HEK293T (cell line): ENCODE measurements at regions not wholly inside any gene's neighbourhood (a gene's known extent, or its start where the extent isn't known, plus 50 kb on each side); places are given as distances from the start of the nearest gene placed in this dataset.

Source experiments
- ARNT ChIP-seq: fragments of 450-650 bp; IDR thresholded peaks from 2 replicates; pipeline ENCODE4 v1.6.1; 2017; ENCODE audit warnings: mild to moderate bottlenecking
- BHLHE40 ChIP-seq: fragments of 450-650 bp; IDR thresholded peaks from 2 replicates; pipeline ENCODE4 v1.6.1; 2016; ENCODE audit warnings: mild to moderate bottlenecking, moderate library complexity, borderline replicate concordance
- CTBP1 ChIP-seq: fragments of 450-650 bp; IDR thresholded peaks from 2 replicates; pipeline ENCODE4 v1.6.1; 2016; ENCODE audit warnings: borderline replicate concordance
- ELF4 ChIP-seq: fragments of 450-650 bp; IDR thresholded peaks from 2 replicates; pipeline ENCODE4 v1.6.1; 2017; ENCODE audit warnings: antibody characterized with exemption
- FOXA1 ChIP-seq: fragments of 450-650 bp; IDR thresholded peaks from 2 replicates; pipeline ENCODE4 v1.6.1; 2016; ENCODE audit warnings: mild to moderate bottlenecking
- FOXK2 ChIP-seq: fragments of 450-650 bp; IDR thresholded peaks from 2 replicates; pipeline ENCODE4 v1.6.1; 2016; ENCODE audit warnings: mild to moderate bottlenecking
- FOXM1 ChIP-seq: fragments of 450-650 bp; IDR thresholded peaks from 2 replicates; pipeline ENCODE4 v1.6.1; 2017; ENCODE audit warnings: mild to moderate bottlenecking, borderline replicate concordance
- HDGF ChIP-seq: fragments of 450-650 bp; IDR thresholded peaks from 2 replicates; pipeline ENCODE4 v1.6.1; 2017; ENCODE audit warnings: antibody characterized with exemption, borderline replicate concordance
- L3MBTL2 ChIP-seq: fragments of 450-650 bp; conservative IDR thresholded peaks from 2 replicates; pipeline ENCODE4 v1.6.1; 2016; ENCODE audit warnings: mild to moderate bottlenecking
- LEF1 ChIP-seq: fragments of 450-650 bp; IDR thresholded peaks from 2 replicates; pipeline ENCODE4 v1.6.1; 2017; ENCODE audit warnings: mild to moderate bottlenecking, borderline replicate concordance
- SP1 ChIP-seq: fragments of 450-650 bp; IDR thresholded peaks from 2 replicates; pipeline ENCODE4 v1.6.1; 2017
- SUZ12 ChIP-seq: fragments of 450-650 bp; IDR thresholded peaks from 2 replicates; pipeline ENCODE4 v1.6.1; 2016; ENCODE audit warnings: mild to moderate bottlenecking
- TARDBP ChIP-seq: fragments of 450-650 bp; IDR thresholded peaks from 2 replicates; pipeline ENCODE4 v1.6.1; 2016
- TF ChIP-seq, protein P1 (sequence below): fragments of 450-650 bp; IDR thresholded peaks from 2 replicates; pipeline ENCODE4 v1.6.1; 2016

DNA sequence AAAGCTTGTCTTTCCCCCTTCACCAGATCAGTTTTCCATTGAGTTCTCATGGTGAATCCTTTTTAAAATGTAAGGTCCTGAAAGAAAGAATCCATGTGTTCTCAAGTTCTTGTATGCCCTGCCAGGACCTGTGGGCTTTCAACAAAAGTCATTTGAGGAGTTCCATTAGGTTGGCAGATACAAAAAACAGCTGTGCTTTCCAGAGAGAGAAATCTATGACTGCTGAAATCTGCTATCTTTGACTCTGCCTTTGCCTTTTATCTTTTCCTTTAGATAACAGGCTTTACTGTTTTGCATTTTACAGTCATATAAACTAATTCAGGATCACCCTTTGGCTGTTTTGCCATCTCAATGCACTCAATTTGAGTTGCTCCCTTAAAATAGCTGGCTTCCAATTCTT lies 59.7 kb downstream of the CXCR4 start:
- TF ChIP-seq FOXA1, result no peak
- TF ChIP-seq LEF1, result no peak
- no peak for TF ChIP-seq SP1
- TF ChIP-seq FOXM1, result no peak
- TF ChIP-seq CTBP1, result no peak
- no peak for TF ChIP-seq TARDBP
- no peak for TF ChIP-seq BHLHE40
- no peak for TF ChIP-seq SUZ12
- TF ChIP-seq ARNT, result no peak
- TF ChIP-seq ELF4, result no peak
- TF ChIP-seq FOXK2, result no peak
- no peak for TF ChIP-seq HDGF
- TF ChIP-seq L3MBTL2, result no peak
- TF ChIP-seq, protein P1, sequence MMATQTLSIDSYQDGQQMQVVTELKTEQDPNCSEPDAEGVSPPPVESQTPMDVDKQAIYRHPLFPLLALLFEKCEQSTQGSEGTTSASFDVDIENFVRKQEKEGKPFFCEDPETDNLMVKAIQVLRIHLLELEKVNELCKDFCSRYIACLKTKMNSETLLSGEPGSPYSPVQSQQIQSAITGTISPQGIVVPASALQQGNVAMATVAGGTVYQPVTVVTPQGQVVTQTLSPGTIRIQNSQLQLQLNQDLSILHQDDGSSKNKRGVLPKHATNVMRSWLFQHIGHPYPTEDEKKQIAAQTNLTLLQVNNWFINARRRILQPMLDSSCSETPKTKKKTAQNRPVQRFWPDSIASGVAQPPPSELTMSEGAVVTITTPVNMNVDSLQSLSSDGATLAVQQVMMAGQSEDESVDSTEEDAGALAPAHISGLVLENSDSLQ, result no peak
